Kidney epithelial cell (primary cell): ENCODE measurements at regions not wholly inside any gene's neighbourhood (a gene's known extent, or its start where the extent isn't known, plus 50 kb on each side); places are given as distances from the start of the nearest gene placed in this dataset.

Experiments
- DNase-seq: peaks from one replicate; pipeline ENCODE4 v3.0.0-alpha.2; 2010; ENCODE audit warnings: low read depth
- H3K27me3 ChIP-seq: 2 replicates; pipeline ENCODE4 v1.6.0; 2011; ENCODE audit warnings: low read length; ENCODE audit not compliant: control insufficient read depth, insufficient read depth
- H3K36me3 ChIP-seq: 2 replicates; pipeline ENCODE4 v1.5.1; 2011; ENCODE audit warnings: low read length; ENCODE audit not compliant: control insufficient read depth, insufficient read depth
- H3K4me3 ChIP-seq: 2 replicates; pipeline ENCODE4 v1.5.1; 2011; ENCODE audit warnings: low read depth, mild to moderate bottlenecking, control low read depth, low read length
- CTCF ChIP-seq: IDR thresholded peaks from 2 replicates; pipeline ENCODE4 v1.5.1; 2011; ENCODE audit warnings: mild to moderate bottlenecking, moderate library complexity, low read length, control low read depth, inconsistent platforms; ENCODE audit not compliant: insufficient read depth, poor library complexity, severe bottlenecking

- Histone ChIP-seq H3K4me3 (no peak overlapping the region), H3K27me3 (peaks cover 3% of the 10 kb centered on the region), H3K36me3 (no peaks in the 10 kb centered on the region)
- DNase-seq, result no peak
- TF ChIP-seq CTCF, result no peak
These were observed 343.9 kb downstream of the ARRDC4 start for GRCh38 chr15:98304371-98304770.

DNA sequence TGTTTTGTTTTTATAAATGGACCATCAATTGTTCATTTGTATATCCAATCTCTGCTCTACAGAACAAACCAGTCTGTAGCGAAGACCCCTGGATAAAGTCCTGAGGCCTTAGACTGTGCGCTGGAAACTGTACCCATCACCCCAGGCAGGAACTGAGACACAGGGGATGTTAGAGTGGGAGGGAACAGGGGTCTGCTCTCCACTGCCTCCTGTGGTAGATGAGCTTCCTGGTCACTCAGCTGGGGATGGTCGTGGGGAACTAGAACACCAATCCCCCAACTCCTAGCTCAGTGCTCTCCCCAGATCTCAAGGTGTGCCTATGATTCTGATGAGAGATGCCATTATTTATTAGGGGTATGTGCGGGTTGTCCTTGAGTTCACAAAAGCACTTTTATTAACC lies 340.2 kb upstream of the IGF1R start:
- no peak overlapping the region for H3K4me3 ChIP-seq
- TF ChIP-seq CTCF, result no peak
- peaks cover 3% of the 10 kb centered on the region for H3K27me3 ChIP-seq
- DNase-seq, result no peak
- H3K36me3 ChIP-seq, result no peaks in the 10 kb centered on the region

GRCh38 chr15:98311566-98312188 lies 336.7 kb upstream of the IGF1R start:
- no peak for DNase-seq
- Histone ChIP-seq H3K36me3 (no peaks in the 10 kb centered on the region), H3K4me3 (no peak overlapping the region), H3K27me3 (no peaks in the 10 kb centered on the region)
- TF ChIP-seq CTCF, result peak; percentile 72

- no peak overlapping the region for H3K4me3 ChIP-seq
- DNase-seq, result no peak
- TF ChIP-seq CTCF, result no peak
- H3K27me3 ChIP-seq, result no peaks in the 10 kb centered on the region
- H3K36me3 ChIP-seq, result no peaks in the 10 kb centered on the region
These were observed 335.4 kb upstream of the IGF1R start for GRCh38 chr15:98312913-98313312.

- no peaks in the 10 kb centered on the region for H3K27me3 ChIP-seq
- TF ChIP-seq CTCF, result no peak
- H3K36me3 ChIP-seq, result no peaks in the 10 kb centered on the region
- DNase-seq, result no peak
- no peak overlapping the region for H3K4me3 ChIP-seq
These were observed 332.4 kb upstream of the IGF1R start for GRCh38 chr15:98315971-98316370.

DNA sequence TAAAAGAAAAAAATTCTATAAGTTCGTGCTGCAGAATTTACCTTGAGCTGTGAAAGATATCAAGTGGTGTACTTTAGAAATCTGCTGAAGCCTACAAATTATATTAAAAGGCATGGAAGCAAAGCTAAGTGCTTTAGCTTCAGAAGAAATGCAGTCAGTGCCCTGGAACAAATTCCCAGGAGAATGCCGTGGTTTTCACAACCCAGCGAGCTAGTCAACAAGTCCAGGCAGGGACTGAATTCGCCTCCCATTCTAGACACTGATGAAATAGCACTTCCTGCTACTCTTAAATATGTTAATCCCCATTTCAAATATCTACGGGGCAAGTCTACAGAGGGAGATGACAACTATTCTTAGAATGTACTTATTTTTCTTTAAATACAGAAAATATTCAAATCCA lies 326.4 kb upstream of the IGF1R start:
- DNase-seq, result no peak
- no peak overlapping the region for H3K4me3 ChIP-seq

More for the DNA sequence above, 326.4 kb upstream of the IGF1R start:
- H3K27me3 ChIP-seq, result no peaks in the 10 kb centered on the region
- H3K36me3 ChIP-seq, result no peaks in the 10 kb centered on the region
- TF ChIP-seq CTCF, result no peak
